NCI-H345 treated with DMSO at 0.1 percent for 48 hours (cell line): ENCODE measurements at regions not wholly inside any gene's neighbourhood (a gene's known extent, or its start where the extent isn't known, plus 50 kb on each side); places are given as distances from the start of the nearest gene placed in this dataset.
"Not testable (repeated sequence)": the region's sequence is repeated elsewhere in the genome, so short reads cannot be mapped to it uniquely, and the experiment has no call there.

Experiments used
- DNase-seq: peaks from one replicate; lab custom pipeline; 2025; ENCODE audit not compliant: unreplicated experiment; lab: John Stamatoyannopoulos, UW

DNA sequence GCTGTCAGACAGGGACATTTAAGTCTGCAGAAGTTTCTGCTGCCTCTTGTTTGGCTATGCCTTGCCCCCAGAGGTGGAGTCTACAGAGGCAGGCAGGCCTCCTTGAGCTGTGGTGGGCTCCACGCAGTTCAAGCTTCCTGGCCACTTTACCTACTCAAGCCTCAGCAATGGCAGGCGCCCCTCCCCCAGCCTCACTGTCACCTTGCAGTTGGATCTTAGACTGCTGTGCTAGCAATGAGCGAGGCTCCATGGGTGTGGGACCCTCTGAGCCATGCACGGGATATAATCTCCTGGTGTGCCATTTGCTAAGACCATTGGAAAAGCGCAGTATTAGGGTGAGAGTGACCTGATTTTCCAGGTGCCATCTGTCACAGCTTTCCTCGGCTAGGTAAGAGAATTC is 542.7 kb upstream of the SEMA6A start:
- DNase-seq, result not testable (repeated sequence)

DNA sequence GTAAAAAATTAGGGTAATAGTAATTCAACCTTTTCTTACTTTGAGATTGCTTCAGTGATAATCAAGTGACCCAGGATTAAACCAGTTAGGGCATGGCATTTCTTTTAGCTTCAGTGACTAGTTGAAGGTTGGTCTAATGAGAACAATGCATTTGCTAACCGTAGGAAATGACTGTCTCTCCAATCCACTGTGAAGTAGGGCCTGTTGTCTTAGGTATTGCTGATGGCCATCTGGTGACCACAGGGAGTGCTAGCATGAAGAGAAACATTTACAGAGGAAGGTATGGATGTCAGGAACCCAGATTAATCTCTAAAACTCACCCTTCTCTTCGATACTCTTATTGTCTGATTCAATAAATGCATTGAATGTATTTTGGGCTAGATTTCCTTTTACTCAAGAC is 535.9 kb upstream of the SEMA6A start:
- DNase-seq, result no peak

DNA sequence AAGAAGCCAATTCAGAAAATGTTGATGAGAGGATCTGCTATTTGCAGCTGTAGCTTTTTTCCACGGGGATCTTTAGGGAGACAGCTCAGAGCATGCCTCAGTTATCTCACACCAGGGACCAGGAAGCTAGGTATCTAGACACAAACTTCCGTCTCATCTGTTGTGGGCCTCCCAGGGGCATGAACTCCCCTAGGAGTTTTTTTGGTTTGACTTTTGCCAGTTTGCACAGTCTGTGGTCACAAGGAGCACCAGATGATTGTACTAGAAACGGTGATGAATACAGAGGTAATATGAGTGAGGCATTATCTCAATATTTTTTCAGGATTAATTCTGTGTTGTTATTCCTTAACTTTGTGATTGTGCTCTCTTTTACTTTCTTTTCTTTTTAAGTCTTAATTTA is 533.2 kb upstream of the SEMA6A start:
- no peak for DNase-seq

DNA sequence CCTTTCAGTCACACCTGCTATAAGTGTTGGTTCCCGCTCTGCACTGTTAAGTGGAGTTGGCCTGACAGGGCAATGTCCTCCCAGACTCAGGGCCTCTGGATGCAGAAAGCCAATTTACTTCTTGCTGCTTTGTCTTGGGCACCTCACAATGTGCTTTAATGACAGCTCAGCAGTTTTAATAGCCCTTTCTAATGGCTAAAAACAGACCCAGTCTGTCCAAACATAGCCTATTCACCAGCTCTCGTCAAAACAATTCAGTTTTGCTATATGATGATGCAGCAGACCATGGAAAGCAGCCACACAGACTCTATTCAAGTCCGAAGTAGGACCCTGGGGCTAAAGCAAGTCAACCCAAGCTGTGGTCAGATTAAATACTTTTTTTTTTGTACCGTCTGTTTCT is 529.1 kb upstream of the SEMA6A start:
- DNase-seq, result no peak

DNA sequence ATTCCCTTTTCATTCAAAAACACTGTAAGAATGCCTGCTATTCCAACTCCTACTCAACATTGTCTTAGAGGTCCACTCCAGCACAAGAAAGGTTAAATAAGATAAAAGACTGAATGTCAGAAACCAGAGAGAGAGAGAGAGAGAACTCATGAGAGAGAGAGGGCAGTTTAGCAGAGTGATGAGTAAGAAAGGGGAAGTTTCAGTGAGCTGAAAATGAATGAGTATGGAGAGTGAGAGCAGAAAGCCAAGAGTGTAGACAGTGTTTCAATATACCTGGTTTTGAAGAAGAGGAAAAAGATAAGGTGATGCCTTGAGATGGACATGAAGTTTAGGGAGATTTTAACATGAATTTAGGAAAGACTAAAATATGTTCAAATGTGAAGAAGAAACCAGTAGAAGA is 528.0 kb upstream of the SEMA6A start:
- DNase-seq, result no peak

DNA sequence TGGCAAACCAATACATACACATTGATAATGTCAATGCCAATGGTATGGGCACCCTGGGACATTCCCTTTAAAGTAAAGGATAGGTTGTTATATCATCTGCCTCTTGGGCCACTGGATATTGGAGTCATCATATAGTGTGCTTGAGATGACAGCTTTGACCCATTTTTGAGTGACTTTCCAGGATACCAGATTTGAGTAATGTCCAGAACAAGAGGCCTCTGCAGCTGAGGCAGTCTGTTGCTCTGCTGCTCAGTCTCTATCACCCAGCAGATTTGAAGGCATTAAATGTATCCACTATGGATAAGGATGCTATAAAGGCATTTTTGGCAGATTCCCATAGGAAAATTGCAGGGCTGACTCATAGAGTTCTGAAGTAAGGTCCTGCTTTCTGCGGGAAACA is 525.6 kb upstream of the SEMA6A start:
- DNase-seq, result no peak

DNA sequence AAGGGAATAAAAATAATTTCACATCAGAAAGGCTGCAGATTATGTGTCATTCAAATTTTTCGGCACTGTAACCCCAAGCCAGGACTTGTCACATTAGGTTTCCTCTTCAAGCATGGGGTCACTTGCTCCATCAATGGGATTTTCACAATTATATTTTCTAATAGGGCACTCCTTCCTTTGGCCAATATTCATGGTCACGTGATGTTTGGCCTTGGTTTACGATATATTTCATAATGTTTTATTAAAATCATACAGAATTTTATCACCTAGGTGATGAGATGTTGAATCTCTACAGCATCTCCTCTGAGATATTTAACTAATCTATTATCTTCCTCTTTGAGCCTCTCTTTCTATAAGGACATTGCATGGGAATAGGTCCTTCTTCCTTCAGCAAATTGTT is 523.5 kb upstream of the SEMA6A start:
- DNase-seq, result no peak

DNA sequence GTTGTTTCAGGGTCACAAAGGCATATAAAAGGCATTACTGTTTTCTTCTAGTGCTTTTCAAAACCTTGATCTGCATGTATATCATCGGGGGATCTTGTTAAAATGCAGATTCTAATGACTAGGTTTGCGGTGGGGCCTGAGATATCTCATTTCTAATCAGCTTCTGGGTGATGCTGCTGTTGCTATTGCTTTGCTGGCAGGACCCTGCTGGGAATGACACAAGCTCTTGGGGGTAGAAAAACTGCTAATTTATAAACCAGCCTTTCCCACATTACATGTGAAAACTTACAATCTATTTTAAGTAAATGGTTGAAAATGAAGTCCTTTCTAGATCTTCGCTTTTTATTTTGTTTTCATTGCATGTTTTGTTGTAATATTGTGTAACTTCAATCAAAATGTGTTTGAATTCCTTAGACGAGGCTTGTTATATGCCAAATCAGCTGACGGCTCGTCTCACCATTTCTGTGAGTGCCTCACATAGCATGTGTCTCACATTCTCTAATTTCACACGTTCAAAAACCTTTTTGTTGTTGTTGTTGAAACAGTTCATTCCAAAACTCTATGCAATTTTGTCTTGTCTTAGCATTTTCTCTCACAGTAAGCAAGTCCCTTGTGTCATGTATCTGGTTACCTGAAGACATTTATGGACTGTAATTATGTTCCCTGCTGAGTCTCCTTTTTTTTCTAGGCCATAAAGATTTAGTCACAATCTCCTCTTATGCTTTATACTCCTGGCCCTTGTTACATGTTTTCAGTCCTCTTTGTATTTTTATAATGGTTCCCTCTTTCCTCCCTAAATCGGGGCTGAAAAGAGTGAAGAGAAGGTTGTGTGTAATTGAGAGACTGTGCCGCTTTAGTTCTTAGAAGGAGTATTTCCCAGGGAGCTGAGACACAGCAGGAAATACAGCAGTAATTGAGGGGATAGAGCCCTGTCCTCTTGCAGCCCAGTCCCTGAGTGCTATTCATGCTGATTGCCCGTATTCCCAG is 521.0 kb upstream of the SEMA6A start:
- DNase-seq, result no peak

DNA sequence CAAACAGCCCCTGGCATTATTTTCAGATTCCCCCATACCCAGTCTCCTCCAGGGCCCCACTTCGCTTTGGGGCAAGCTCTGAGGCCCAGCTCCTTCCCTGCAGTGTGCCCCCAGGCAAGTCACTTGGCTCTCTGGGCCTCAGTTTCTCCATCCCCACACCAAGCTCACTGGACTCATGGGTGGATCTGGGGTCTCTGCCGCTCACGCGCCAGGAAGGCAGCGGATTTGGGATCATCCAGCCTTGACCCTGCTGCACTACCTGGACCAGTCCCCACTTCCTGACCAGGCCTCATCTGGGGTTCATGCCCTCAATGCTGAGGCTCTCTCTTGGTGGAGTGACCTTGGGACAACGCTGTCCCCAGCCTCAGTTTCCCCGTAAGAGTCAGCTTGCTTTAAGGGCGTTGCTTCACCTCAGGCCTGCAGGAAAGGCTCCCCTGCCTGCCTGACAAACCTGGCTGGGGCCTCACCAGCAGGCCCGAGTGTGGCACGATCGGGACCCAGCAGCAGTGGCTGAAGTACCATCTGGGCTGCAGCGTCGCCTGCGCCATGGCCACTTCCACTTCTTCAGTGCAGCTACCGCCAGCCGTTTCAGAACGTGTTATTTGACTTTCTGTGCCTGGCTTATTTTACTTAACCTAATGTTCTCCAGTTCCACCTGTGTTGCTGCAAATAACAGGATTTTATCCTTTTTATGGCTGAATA is 519.6 kb upstream of the SEMA6A start:
- no peak for DNase-seq

DNA sequence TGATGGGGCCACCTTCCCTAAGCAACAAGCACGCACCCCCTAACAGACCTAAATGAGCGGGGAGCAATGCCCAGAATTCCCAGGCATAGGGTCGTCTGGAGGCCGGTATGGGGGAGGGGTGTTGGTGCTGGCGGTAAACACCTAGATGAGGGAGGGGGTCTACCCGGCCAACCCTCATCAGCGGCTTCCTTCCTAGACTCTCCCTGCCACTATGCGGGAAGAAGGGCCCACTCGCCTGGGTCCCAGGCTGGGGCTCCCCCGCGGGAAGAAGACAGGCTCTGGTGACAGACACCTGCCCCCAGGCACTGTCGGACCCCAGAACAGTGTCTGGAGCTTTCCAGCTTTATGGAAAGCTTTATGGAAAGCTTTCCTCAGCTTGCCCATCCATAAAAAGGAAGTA is 519.0 kb upstream of the SEMA6A start:
- no peak for DNase-seq

DNA sequence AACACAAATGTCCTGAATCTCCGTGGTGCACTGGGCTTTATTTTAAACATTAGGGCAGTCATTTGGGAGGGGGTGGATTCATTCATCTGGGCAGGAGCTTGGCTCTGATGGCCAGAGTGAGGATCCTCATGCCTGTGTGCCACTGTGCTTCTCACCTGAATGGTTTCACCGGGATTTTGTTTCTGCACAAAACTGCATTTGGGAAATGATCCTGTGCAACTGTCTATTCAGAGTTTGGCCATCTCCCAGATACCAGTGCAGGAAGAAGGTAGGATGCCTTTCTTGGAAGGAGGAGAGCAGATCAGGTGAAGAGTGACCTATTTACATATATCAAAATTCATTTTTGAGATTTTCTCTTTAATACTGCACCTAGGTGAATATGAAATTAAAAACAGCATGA is 514.4 kb upstream of the SEMA6A start:
- DNase-seq, result no peak

DNA sequence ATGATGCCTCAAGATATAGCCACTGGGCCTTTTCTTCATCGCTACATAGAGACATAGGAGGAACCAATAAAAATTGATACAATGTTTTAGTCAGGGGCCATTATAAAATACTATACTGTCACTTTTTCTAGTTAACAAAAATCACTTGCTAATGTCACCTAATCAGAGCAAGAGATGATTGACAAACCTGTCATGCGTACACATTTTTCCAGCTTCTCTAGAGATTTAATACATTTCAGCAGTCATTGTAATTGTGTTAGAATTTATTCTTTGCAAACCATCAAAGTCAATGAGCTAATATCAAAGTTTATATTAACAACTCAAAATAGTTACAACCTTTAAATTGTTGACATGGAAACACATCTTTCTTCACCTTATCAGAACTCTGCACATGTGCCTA is 513.6 kb upstream of the SEMA6A start:
- no peak for DNase-seq

DNA sequence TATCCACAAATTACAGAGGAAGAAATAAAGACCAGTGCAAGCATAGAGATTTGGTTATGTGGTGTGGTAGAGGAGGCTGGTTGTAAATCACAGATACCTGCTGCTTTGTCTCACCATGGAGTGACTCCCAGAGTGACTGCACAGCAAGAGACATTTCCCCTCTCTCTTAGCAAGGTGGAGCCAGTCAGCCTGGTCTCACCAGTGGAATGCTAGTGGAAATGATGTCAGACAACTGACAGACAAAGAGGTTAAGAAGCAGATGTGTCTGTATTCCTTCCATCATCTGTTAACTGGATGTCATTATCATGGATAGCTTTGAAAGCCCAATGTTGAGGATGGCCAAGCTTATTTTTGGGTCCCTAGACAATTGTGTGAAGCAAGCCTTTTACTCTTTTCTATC is 509.4 kb upstream of the SEMA6A start:
- DNase-seq, result no peak

DNA sequence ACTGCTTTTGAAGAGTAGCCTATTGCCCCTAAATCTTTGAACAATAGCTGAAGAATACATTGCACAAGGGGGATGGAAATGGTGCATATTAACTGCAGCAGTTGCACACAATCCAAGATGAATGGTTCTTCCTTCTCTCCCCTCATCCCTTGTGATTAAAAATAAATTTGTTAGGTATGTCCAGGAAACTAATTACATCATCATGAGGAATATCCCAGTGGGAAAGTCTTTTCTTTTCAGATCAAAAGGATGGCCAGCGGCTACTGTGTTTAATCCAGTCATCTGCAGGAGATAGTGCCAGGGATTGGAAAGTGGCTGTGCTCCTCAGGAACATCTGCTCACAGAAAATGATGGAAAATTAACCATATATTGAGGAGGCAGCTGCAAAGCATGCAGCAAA is 508.4 kb upstream of the SEMA6A start:
- DNase-seq, result no peak

DNA sequence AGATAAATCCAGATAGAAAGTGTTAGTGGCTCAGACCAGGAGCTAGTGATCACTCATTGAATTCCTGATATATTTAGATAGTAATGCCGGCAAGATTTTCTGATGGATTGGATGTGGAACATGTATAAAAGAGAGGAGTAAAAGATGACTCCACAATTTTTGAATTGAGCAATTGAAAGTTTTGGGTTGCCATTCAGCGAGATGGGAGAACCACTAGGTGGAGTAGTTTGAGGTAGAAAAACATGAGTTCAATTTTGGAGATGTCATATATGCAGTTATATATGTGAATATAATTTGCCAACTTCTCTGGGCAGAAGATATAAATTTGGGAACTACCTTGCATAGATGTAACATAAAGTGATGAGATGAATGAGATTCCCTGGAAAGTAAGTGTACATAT is 502.5 kb upstream of the SEMA6A start:
- no peak for DNase-seq

DNA sequence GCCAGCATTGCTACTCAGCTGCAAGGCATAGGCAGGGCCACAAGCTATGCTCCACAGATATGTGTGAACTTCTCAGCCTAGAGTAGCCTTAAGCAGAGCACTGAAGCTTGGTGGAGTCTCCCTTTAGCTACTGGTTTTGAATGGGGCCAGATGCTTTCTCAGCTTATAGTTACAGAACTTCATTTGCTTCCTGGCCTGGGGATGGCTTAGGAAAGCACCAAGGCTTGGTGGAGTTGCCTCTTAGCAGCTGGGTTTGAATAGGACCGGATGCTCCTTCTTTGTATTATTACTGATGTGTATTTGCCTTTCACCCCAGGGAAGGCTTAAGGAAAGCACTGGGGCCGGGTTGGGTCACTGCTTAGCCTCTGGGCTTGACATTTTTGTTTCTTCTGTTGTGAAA is 497.8 kb upstream of the SEMA6A start:
- DNase-seq, result no peak

DNA sequence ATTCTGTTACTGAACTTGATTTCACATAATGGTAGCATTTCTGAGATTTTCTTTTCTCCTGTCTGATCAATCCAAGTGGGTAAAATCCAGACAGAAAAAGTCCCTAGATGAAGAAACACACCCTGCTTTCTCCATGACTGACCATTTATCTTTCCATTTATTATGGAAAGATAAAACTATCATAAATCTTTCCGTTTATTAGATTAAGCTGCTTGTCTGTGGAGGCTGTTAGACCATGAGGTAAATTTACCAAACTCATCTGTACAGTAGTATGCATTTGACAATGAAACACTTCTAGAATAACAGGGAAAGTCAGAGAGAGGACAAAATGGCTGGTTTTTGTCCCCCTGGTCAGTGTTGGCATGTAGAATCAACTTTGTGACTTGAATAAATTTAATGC is 491.2 kb upstream of the SEMA6A start:
- no peak for DNase-seq

DNA sequence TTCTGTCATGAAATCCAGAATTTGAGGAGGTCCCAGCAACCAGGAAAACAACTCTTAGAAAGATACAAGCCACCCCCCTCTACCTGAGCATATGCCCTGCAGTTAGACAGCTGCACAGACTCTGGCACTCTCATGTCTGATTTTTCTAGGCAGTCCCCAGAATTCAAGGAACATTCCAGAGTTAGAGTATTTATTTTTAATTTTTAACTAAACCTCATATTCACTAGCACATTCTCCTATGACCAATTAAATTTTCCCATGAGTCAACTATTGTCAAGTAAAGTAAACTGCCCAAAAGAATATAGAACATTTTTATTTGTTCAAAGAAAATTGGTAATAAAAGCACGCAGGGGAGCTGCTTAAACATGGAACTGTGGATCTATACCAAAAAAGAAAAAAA is 490.5 kb upstream of the SEMA6A start:
- no peak for DNase-seq

DNA sequence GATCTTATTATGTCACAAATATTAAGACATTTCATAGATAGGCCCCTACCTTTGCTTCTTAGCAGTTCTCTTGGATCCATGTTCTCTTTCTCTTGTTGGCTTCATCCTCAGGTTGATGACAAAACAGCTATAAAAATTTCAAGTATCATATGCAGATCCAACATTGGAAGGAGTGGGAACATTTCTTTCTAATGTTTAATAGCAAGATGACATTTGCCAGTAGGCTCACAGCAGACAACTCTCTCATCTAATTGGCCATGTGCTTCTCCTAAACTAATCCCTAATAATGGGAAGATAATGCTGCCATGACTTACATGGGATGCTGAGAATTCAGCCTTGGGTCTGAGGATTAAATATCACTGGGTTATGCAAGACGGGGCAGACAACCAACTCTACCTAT is 485.5 kb upstream of the SEMA6A start:
- no peak for DNase-seq

DNA sequence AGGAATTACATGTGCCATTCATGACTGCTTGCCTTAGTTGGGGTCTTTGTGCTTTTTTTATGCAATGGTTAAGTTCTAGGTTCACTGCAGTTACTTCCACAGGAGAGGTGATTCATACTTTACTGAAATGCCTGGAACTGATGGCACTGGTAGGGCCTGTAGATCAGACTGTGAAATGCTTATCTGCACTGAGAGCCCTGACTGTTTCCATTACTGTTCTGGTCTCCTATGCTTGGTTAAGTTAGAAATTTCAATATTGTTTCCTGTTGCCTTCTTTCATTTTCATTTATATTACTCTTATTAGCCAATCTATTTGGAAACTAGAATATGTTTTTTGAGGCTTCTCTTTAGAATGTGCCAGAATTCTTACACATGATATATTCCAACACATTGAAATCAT is 484.1 kb upstream of the SEMA6A start:
- DNase-seq, result no peak

DNA sequence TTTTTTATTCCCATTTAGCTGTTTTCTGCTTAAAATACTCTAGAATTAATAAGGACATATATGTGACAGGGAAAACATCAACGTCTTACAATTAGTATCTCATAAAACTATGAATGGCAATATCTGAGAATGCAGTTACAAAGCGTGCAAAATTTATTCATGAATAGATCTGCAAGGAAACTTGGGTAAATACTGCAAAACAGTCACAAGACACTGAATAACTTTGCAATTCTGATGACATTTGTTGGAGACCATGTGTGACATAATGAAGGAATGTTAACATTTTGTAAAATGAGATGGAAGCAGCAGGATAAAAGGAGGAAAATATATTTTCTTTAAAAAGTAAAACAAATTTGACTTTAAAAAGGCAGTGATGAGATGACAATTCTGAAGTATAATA is 480.9 kb upstream of the SEMA6A start:
- no peak for DNase-seq

DNA sequence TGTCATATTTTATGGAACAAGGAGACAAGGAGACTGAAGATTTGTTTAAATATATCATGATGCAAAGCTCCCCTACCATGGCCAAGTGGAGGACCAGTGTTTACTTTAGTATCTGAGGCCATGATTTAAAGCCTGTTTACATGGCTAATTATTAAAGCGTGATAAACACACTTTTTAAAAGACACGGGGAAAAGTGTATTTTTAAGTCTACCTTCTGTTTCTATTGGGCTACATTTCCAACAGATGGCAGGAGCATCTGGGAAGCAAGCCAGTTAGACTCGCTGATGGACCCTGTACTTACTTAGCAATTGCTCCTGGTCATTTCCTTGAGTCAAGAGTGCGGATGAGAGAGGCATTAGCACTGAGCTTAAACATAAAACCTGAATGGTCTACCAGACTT is 480.3 kb upstream of the SEMA6A start:
- no peak for DNase-seq

DNA sequence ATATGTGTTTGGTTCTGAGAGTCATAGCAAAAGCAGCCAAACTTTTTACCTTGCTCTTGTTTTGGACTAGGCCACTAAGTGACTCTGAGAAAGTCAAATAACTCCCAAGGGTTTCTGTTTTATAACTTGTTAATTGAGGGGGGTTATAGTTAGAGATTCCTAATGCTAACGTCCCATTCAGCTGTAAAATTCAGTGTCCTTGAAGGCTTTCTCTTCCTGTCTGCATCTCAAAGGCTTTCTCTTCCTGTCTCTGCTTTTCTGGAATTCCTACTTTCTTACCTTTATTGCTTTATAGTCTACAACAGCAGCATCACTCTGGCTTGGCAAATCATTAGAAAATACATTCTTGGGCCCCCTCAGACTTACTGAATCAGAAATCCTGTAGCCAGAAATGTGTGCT is 479.5 kb upstream of the SEMA6A start:
- DNase-seq, result no peak
